HG02642 (cell line): ENCODE measurements at regions not wholly inside any gene's neighbourhood (a gene's known extent, or its start where the extent isn't known, plus 50 kb on each side); places are given as distances from the start of the nearest gene placed in this dataset.

Source experiments
- ATAC-seq: cut with Tn5 transposase; IDR thresholded peaks from one replicate; pipeline ENCODE4 v1.9.1; 2021; ENCODE audit warnings: mild to moderate bottlenecking; ENCODE audit not compliant: unreplicated experiment, poor library complexity

DNA sequence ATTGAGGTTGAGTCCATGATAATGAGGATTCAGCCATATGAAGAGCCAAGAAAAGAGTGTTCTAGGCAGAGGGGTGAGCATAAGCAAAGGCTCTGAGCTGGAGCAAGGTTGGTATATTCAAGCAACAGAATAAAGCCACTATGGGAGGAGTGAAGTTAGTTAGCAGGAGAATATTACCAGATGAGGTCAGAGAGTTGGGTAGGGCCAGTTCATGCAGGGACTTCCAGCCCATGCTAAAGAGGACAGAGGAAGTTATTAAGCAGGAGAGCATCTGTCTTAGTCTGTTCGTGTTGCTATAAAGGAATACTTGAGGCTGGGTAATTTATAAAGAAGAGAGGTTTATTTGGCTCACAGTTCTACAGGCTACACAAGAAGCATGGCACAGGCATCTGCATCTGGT lies 57.1 kb upstream of the ATG10 start:
- ATAC-seq: no peak

DNA sequence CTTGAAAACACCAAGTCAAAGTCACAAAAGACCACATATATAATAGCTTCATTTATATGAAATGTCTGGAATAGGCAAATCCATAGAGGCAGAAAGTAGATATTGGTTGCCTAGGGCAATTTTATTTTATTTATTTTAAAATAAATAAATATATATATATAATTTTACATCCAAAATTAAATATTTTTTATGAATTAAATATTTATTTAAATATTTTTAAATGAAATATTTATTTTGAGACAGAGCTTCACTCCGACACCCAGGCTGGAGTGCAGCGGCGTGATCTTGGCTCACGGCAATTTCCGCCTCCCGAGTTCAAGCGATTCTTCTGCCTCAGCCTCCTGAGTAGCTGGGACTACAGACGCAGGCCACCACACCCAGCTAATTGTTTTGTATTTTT lies 58.9 kb upstream of the ATG10 start:
- ATAC-seq: no peak

DNA sequence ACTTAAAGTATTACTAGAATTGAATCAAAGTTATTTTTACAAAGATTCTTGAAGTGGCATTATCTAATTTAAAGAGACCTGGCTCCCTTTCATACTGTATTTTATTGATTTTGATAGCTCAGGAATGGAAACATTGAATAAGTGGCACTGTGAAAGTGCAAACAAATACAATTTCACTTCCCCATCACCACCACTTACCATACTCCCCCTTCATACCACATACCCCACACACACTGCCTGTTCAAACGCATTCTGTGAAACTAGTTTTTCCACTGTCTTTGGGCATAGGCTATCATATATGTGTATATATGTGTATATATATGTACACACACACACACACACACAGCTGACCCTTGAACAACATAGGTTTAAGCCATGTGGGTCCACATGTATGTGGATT lies 62.1 kb upstream of the ATG10 start:
- ATAC-seq: peak; percentile 65

DNA sequence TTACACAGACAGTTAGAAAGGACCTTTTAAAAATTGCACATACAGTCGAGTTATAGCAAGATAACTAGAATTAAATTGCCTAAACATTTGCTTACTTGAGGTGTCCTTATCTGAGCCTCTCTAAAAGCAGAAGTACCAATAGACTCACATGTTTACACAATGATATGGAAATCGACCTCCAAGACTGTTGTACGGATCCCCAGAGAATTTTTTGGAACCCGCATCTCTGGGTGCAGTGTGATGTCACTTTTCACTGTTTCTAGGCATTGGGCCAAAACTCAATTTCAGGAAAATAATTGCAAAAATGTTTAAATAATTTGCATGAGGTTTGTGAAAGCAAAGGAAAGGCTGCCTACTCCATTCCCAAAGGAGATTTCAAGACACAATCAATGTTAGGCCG lies 63.1 kb upstream of the ATG10 start:
- no peak for ATAC-seq

DNA sequence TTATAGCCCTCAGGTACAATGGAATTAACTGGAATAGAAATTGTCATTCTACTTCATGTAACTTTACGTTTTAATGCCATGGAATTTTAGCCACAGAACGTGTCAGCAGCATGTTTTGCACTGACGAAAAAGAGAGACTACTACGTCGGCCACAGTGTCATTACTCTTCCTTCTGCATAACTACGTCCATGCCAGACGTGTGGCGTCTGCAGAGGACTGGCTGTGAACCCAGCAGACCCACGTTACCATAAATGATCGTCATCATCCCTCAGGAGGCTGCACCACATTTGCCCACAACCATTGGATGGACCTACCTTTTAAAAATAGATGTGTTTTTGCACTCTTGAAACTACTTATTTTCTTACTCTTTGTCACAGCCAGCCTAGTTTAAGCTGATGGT lies 63.8 kb upstream of the ATG10 start:
- ATAC-seq: no peak

DNA sequence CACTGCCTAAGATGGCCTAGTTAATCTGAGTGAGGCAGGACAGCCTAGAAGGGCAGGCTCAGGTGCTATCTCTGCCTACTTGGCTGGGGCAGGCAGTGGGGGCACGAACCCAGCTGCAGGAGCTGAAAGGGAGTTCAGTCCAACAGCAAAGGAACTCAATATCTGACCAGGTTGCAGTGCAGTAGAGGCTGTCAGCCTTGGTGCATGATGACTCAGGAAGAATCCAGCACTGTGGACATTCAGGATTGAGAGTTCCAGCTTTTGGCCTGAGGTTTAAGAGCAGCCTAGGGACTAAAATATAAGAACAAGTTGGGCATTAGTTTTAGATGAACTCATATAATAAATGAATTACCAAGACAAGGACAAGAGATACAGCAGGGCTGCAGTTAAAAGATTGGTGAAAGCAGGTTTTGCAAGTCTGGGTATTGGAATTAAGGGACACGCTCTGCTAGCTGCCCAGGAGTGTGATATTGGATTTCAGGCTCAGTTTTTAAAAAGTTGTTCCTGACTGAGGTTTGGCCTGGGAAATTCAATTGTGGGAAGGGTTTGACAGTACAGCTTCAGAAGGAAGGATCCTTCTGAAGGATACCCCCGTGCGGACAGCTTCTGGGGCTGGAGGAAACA lies 64.7 kb upstream of the ATG10 start:
- no peak for ATAC-seq

DNA sequence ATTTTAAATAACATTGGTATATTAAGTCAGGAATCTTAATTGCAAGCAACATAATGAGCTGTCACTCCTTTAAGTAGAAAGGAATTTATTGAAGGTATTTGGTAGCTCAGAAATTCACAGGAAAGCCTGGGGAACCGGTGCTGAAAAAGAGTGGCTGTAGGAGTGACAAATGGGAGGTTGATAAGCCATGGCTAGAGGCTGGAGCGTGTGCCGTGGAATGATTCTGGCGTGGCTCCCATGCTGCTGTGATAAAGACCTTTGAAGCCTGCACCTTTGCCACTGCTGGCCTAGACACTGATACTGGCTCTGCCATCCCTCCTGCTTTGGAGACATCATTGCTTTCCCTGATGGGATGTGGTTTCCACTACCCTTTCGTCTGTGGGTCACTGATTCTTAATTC lies 65.7 kb upstream of the ATG10 start:
- ATAC-seq: no peak

DNA sequence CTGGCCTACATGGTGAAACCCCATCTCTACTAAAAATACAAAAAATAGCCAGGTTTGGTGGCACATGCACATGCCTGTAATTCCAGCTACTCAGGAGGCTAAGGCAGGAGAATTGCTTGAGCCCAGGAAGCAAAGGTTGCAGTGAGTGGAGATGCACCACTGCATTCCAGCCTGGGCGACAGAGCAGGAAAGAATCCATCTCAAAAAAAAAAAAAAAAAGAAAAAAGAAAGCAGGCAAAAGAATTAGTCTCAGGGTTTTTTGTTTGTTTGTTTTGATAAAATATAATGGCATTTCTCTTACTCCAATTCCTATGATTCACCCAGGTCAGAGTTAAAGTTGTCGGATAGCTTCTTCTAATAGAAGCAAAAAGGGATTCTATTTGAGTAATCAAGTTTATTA lies 67.0 kb upstream of the ATG10 start:
- ATAC-seq: no peak

DNA sequence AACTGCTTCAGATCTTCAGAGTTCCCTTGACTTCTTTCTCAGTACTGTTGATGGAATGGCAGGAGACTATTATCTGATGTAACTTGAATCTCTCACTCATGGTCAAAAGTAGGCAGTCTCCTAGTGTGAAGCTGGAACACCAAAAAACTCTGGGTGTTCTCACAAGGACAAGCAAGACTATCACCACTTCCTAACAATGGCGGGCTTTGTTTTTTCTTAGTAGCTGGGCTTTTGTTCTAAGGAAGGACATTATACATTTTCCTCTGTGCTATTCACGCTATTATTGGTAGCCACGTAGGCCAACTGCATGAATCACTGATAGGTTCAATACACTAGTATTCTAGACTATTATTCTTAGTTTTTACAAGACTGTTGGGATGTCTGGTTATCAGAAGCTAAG lies 67.7 kb upstream of the ATG10 start:
- no peak for ATAC-seq

DNA sequence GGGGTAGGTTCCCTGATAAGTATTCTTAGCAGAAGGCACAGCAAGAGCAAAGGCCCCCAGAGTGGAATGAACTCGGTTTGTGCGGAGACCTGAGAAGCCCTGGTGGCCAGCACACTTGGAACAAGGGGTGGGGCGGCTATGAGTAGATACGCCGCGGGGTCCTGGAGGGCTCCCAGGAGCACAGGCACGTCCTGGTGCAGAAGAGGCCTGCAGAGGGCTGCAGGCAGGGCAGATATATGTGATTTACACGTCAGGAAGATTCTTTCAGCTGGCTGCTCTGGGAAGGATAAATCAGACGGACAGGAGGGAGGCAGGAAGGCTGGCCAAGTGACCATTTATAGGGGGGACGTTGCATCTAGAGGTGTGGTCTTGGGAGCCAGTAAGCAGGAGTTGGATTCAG lies 70.2 kb upstream of the ATG10 start:
- no peak for ATAC-seq

DNA sequence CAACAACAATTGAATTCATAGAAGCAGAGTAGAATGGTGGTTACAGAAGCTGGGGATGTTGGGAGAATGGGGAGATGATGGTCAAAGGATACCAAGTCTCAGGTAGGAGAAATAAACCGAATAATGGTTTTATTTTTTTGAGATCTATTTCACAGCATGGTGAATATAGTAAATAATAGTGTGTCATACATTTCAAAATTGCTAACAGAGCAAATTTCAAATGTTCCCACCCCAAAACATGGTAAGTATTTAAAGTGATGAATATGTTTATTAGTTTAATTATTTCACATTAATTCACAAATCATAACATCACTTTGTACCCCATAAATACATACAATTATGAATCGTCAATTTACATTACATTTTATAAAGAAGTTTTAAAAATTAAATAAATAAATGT lies 72.7 kb upstream of the ATG10 start:
- no peak for ATAC-seq

DNA sequence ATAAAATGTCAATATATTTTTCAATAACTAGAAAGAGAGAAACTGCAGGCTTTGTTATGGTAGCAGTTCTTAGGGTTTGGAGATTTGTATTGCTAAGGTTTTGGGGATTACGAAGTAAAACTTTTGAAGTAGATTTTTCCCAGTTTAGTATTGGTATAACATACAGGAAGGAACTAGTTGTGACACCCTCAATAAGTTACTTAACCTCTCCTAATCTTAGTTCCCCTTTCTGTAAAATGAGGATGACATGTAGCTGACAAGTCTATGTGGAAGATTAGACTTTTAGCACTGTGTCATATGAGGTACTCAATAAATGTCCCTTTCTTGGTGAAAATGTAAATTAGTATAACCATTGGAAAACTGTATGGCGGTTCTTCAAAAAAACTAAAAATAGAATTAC lies 73.4 kb upstream of the ATG10 start:
- ATAC-seq: no peak

DNA sequence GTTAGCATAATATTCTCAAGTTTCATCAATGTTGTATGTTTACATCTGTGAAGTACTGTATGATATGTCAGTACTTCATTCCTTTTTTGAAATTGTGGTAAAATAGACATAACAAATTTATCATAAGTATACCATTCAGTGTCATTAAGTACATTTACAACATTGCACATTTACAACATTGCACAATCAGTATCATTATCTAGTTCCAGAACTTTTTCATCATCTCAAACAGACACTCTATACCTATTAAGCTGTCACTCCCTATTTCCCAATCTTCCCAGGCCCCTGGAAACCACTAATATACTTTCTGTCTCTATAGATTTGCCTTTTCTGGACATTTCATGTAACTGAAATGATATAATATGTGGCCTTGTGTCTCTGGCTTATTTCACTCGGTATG lies 75.1 kb upstream of the ATG10 start:
- no peak for ATAC-seq

DNA sequence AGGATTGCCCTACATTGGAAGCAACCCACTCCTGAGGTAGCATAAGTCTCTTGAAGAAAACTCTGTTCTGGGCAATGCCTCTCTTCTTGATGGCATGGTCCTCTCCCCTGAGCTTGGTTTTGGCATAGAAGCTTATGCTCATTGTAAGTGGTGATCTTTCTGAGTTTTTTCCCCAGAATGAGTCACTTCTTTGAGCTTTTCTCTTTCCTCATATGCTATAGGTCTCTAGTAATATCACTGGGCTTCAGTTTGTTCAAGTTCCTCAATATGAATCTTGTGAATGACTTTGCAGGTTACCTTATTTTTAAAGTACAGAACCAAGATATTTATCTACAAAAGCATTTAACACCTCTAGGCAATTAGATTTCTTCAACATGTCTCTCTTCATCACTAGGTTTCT lies 76.5 kb upstream of the ATG10 start:
- ATAC-seq: no peak

DNA sequence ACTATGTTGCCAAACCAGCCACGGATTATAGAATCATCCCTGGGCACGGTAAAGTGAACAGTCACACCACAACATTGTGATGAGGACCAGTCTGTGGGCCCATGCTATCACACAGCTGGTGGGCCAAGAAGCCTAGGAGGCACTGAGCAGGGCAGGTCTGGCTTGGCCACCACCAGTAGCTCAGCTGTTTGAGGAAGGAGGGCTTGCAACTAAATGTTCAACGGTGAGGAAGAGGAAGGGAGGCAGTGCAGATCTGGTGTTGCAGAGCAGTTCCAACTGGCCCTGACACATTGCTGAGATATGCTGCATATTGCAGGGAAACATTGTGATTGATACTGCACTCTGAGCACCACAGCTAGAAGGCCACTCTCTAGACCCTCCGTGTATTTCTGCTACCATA lies 77.9 kb upstream of the ATG10 start:
- no peak for ATAC-seq

DNA sequence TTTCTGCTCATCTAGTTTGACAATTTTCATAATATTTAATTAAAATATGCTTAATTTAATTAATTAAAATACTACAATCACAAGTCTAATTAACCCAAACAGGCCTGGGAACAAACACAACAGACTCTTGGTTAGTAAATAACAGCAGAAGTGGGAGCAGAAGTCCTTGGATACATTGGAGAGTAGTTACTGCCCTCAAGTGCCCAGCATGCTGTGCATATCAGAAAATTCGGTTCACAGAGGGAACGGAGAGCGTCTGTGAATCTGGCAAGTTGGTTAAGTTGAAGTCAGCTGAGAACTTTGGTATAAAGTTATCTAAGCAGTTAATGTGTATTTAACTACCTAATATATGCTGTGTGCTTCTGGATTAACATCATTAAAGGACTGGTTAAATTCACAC lies 87.0 kb upstream of the ATG10 start:
- ATAC-seq: no peak

DNA sequence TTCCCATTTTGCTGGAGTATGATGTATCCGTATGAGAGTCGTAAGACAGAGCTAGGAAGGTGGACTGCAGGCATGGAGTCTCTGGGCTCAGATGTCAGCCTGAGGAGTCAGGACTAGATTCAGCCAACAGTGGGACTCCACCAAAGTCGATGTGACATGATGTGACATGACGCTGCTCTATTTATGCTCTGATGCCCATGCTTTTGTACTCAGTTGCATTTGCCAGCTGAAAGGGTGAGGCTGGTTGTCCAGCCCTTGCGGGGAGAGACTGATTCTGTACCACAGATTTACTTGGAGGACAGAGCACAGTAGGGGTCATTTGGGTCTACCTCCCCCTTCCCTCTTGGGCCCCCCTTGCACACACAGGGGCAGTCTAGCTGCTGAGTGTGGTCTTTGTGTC lies 88.5 kb upstream of the ATG10 start:
- ATAC-seq: no peak

DNA sequence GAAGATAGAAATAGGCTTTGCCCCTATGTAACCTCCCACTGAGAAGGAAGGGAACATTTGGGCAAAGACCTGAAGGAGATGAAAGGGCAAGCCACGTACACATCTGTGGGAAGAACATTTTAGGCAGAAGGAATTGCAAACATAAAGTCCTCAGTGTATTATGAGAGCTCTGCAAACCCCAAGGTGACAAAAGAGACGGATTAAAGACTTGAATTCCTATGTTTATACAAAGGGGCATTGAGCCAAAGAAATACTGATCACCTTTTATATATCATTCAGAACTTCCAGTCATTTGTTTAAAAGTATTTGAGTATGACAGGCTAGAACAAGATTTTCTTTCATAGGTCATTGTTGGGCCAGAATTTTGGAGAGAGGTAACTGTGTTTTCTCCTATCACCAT lies 90.2 kb upstream of the ATG10 start:
- no peak for ATAC-seq

DNA sequence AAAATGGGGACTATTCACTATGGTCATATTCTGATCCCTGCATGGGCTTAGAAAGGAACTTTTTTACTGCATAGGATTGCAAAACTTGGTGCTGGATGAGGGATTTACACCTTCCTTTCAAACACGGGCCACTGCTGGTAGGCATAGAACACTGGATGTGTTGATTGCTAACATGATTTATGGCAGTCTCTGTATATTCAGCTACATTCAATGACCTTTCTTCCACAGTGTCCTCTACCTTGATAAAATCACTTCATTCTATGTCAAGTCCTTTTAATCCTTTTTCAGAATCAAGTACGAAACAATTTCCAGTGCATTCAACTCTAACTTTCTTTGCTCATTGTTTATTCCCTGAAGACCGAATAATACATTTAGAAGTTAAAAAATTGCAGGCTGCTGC lies 91.9 kb upstream of the ATG10 start:
- no peak for ATAC-seq

DNA sequence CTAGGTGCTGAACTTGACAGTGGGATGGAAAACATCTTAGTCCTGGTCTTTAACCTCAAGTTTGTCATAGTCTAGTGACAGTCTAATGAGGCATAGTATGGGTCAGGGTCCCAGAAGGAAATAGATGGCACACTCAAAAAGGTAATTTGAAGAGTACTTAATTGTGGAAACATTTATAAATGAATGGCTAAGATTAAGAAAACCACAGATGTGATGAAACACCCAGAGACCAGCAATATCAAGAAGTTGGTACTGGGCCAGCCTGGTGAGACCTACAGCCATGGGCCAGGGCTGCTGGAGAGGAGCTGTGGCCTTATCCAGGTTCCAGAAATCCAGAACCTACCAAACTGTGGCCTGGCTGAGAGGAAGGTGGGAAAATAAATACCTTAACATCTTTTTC lies 93.5 kb upstream of the ATG10 start:
- ATAC-seq: no peak

DNA sequence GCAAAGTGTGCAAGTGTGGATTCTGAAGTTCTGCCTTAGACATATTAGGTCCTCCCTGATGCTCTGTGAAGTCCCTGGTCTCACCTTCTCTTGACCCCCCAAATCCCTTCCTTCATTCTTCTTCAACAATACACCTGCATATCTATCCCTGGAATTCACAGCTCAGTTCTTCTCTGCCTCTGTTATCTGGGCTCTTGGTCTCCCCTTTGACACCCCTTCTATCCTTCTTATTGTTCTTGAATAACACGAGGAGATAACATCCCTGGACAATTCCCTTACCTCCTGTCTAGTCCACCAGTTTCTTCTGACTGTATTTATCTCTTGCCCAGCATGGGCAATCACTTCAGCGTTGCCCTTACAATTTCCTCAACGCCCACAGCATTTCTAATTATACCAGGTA lies 104.8 kb upstream of the ATG10 start:
- ATAC-seq: no peak

DNA sequence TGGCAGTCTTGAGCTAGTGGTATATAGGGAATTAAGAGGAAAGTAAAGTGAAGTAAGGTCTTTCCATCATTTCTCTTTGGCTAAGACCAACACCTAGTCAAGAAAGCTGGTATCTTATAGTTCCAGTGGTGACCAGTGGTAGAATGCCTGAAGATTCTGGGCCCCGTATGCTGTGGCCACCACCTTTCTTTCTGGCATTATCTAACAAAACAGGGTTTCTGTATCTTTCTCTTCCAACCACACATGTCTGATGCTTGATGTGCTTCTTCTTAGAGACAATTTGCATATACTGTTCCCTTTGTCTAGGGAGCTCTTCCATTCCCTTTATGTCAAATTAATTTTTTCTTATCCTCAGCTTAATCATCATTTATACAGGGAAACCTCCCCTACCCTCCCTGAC lies 109.9 kb upstream of the SSBP2 start:
- ATAC-seq: no peak

DNA sequence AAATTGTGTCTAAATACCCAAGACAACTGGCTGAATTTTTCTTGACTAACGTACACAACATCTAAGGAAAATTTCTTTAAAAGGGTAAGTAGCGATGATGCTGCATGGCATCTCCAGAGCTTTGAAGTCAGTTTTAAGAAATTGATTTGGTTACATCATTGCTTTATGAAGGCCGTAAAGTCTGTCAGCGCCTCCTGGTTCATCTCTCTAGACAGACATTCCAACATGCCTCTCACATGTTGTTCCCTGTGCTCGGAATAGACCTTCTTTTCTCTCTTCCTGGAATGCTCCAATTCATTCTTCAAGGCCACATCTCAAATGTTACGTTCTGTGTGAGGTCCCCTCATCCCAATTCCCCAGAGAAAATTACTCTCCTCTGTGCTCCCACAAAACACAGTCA lies 108.7 kb upstream of the SSBP2 start:
- no peak for ATAC-seq
